OCI-M2 (cell line): ENCODE measurements at regions not wholly inside any gene's neighbourhood (a gene's known extent, or its start where the extent isn't known, plus 50 kb on each side); places are given as distances from the start of the nearest gene placed in this dataset.
"Not testable (repeated sequence)": the region's sequence is repeated elsewhere in the genome, so short reads cannot be mapped to it uniquely, and the experiment has no call there.

ENCODE experiments used
- DNase-seq: peaks from one replicate; lab custom pipeline; 2025; ENCODE audit not compliant: unreplicated experiment; lab: John Stamatoyannopoulos, UW

GRCh38 chr6:67606906-67607828 lies 1027.9 kb upstream of the ADGRB3 start:
- no peak for DNase-seq

GRCh38 chr6:67594366-67594765 lies 1040.7 kb upstream of the ADGRB3 start:
- no peak for DNase-seq

GRCh38 chr6:67593247-67593646 lies 1041.8 kb upstream of the ADGRB3 start:
- no peak for DNase-seq

GRCh38 chr6:67591910-67592309 lies 1043.2 kb upstream of the ADGRB3 start:
- DNase-seq, result no peak

GRCh38 chr6:67567842-67568241 lies 1067.2 kb upstream of the ADGRB3 start:
- no peak for DNase-seq

- DNase-seq, result no peak
Observed at GRCh38 chr6:67563671-67564070, 1071.4 kb upstream of the ADGRB3 start.

GRCh38 chr6:67560068-67560467 lies 1075.0 kb upstream of the ADGRB3 start:
- DNase-seq, result no peak

GRCh38 chr6:67558985-67559384 lies 1076.1 kb upstream of the ADGRB3 start:
- DNase-seq, result no peak

- no peak for DNase-seq
Observed at GRCh38 chr6:67544851-67545452, 1090.1 kb upstream of the ADGRB3 start.

GRCh38 chr6:67541586-67541985 lies 1093.5 kb upstream of the ADGRB3 start:
- no peak for DNase-seq

GRCh38 chr6:67538032-67538431 lies 1097.0 kb upstream of the ADGRB3 start:
- DNase-seq, result no peak

GRCh38 chr6:67535946-67536345 lies 1099.1 kb upstream of the ADGRB3 start:
- DNase-seq, result no peak

- no peak for DNase-seq
Observed at GRCh38 chr6:67506352-67506751, 1128.7 kb upstream of the ADGRB3 start.

- DNase-seq, result no peak
Observed at GRCh38 chr6:67501755-67502154, 1133.3 kb upstream of the ADGRB3 start.

- DNase-seq, result no peak
Observed at GRCh38 chr6:67497749-67498148, 1137.3 kb upstream of the ADGRB3 start.

- no peak for DNase-seq
Observed at GRCh38 chr6:67496191-67496590, 1138.9 kb upstream of the ADGRB3 start.

- no peak for DNase-seq
Observed at GRCh38 chr6:67493682-67494081, 1141.4 kb upstream of the ADGRB3 start.

GRCh38 chr6:67475700-67476099 lies 1159.4 kb upstream of the ADGRB3 start:
- DNase-seq, result no peak

GRCh38 chr6:67467341-67467740 lies 1167.7 kb upstream of the ADGRB3 start:
- DNase-seq, result no peak

GRCh38 chr6:67462725-67463124 lies 1172.4 kb upstream of the ADGRB3 start:
- DNase-seq, result not testable (repeated sequence)

GRCh38 chr6:67459556-67459955 lies 1175.5 kb upstream of the ADGRB3 start:
- no peak for DNase-seq

GRCh38 chr6:67458265-67458664 lies 1176.8 kb upstream of the ADGRB3 start:
- no peak for DNase-seq
